K562 (cell line): ENCODE measurements at regions not wholly inside any gene's neighbourhood (a gene's known extent, or its start where the extent isn't known, plus 50 kb on each side); places are given as distances from the start of the nearest gene placed in this dataset.

Source experiments
- C11orf30 ChIP-seq: fragments of 450-650 bp; IDR thresholded peaks from 2 replicates; pipeline ENCODE4 v1.6.1; 2016; ENCODE audit warnings: low read depth, mild to moderate bottlenecking
- FOXA3 ChIP-seq, 2 experiments: fragments of 450-650 bp in 1 of 2; sonication (generic) in 1 of 2; formaldehyde crosslinking; IDR thresholded peaks in 1 of 2; conservative IDR thresholded peaks in 1 of 2; 2 replicates each; pipeline versions ENCODE4 v1.4.0 to v1.8.0; 2020 to 2022; ENCODE audit warnings: mild to moderate bottlenecking in 2 of 2, missing genetic modification reagents in 1 of 2
- POU5F1 ChIP-seq: fragments of 150-350 bp; IDR thresholded peaks from 2 replicates; pipeline ENCODE4 v1.6.1; 2014; ENCODE audit warnings: borderline replicate concordance, low read length, low read depth, mild to moderate bottlenecking; ENCODE audit not compliant: partially characterized antibody
- PTBP1 ChIP-seq: fragments of 200-400 bp; formaldehyde crosslinking; IDR thresholded peaks from 2 replicates; pipeline ENCODE4 v1.6.1; 2017; ENCODE audit warnings: low read depth, low read length
- RCOR1 ChIP-seq, 2 experiments: IDR thresholded peaks; 2 replicates each; pipeline ENCODE4 v1.6.1; 2012; ENCODE audit warnings: low read depth in 2 of 2, low read length in 2 of 2, borderline replicate concordance in 1 of 2, improper control_type of control experiment in 1 of 2
- RNF2 ChIP-seq: sonication (generic); IDR thresholded peaks from 2 replicates; pipeline ENCODE4 v1.6.1; 2016
- TCF7 ChIP-seq: sonication (generic); IDR thresholded peaks from 2 replicates; pipeline ENCODE4 v1.6.1; 2016; ENCODE audit warnings: antibody characterized with exemption, borderline replicate concordance
- ZNF764 ChIP-seq: fragments of 250-450 bp; sonication (Bioruptor Pico); IDR thresholded peaks from 2 replicates; pipeline ENCODE4 v1.4.0; 2020; ENCODE audit warnings: low read depth, mild to moderate bottlenecking, moderate library complexity
- TF ChIP-seq, protein P1 (sequence below): fragments of 450-650 bp; formaldehyde crosslinking; IDR thresholded peaks from 2 replicates; pipeline ENCODE4 v1.4.0; 2022; ENCODE audit warnings: missing genetic modification characterization
- TF ChIP-seq, protein P2 (sequence below): fragments of 450-650 bp; IDR thresholded peaks from 2 replicates; pipeline ENCODE4 v1.6.1; 2016; ENCODE audit warnings: mild to moderate bottlenecking, moderate library complexity
- TF ChIP-seq, protein P3 (sequence below): fragments of 250-450 bp; sonication (Bioruptor Pico); IDR thresholded peaks from 2 replicates; pipeline ENCODE4 v1.4.0; 2020; ENCODE audit warnings: mild to moderate bottlenecking, moderate library complexity, borderline replicate concordance

DNA sequence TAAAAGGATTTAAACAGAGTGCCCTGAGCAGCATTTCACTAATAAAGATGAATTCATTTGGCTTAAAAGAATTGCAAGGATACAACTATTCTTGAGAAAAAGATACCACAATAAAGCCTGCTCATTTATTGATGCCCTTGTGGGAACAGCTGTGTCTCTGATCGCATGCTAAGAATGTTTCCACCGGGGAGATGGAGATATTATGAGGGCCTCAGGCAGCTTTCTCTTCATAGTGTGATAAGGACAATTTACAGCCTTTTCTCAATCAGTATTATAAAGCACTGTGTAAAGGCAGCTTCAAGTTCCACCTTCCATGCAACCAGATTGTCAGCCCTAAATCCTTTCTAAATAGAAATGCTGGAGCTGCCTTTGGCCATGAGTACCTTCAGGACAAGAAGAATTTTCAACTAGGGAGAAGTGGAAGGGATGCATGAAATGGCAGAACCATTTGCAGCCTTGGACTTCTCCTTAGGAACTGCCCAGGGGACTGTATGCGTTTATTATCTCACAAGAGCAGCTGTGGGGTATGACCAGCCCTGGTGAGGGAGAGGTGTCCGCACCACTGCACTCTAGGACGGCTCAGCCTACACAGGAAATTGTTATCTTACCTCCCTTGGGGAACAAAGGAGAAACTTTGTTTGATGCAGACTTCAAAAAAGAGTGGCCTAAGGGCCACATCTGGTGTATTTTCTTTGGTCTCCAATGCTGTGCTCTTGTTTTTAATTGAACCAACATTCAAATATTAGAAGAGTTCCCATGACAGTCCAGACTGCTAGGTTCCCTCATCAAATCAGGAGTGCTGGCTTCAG, 116.9 kb upstream of the PCGF5 start (continued):
- TF ChIP-seq, protein P1, sequence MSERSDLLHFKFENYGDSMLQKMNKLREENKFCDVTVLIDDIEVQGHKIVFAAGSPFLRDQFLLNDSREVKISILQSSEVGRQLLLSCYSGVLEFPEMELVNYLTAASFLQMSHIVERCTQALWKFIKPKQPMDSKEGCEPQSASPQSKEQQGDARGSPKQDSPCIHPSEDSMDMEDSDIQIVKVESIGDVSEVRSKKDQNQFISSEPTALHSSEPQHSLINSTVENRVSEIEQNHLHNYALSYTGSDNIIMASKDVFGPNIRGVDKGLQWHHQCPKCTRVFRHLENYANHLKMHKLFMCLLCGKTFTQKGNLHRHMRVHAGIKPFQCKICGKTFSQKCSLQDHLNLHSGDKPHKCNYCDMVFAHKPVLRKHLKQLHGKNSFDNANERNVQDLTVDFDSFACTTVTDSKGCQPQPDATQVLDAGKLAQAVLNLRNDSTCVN (CRISPR knock-in tag) = no peak
- TF ChIP-seq FOXA3 (CRISPR knock-in tag; conservative IDR thresholded peaks at IDR 0.05 in 1 of 2, IDR thresholded peaks at IDR 0.05 in 1 of 2) (no peak), RCOR1 (IDR thresholded peaks at IDR 0.05; ENCODE audit: borderline replicate concordance in 1 of 2, low read depth in 2 of 2, low read length in 2 of 2) (peak in 1 of 2 experiments; percentile 71; a peak in 2 of 4 replicates), C11orf30 (no peak), TCF7 (no peak), PTBP1 (no peak), POU5F1 (no peak), RNF2 (peak; percentile 64; the same call in 1 of the 2 replicates), ZNF764 (no peak)
- TF ChIP-seq, protein P2, sequence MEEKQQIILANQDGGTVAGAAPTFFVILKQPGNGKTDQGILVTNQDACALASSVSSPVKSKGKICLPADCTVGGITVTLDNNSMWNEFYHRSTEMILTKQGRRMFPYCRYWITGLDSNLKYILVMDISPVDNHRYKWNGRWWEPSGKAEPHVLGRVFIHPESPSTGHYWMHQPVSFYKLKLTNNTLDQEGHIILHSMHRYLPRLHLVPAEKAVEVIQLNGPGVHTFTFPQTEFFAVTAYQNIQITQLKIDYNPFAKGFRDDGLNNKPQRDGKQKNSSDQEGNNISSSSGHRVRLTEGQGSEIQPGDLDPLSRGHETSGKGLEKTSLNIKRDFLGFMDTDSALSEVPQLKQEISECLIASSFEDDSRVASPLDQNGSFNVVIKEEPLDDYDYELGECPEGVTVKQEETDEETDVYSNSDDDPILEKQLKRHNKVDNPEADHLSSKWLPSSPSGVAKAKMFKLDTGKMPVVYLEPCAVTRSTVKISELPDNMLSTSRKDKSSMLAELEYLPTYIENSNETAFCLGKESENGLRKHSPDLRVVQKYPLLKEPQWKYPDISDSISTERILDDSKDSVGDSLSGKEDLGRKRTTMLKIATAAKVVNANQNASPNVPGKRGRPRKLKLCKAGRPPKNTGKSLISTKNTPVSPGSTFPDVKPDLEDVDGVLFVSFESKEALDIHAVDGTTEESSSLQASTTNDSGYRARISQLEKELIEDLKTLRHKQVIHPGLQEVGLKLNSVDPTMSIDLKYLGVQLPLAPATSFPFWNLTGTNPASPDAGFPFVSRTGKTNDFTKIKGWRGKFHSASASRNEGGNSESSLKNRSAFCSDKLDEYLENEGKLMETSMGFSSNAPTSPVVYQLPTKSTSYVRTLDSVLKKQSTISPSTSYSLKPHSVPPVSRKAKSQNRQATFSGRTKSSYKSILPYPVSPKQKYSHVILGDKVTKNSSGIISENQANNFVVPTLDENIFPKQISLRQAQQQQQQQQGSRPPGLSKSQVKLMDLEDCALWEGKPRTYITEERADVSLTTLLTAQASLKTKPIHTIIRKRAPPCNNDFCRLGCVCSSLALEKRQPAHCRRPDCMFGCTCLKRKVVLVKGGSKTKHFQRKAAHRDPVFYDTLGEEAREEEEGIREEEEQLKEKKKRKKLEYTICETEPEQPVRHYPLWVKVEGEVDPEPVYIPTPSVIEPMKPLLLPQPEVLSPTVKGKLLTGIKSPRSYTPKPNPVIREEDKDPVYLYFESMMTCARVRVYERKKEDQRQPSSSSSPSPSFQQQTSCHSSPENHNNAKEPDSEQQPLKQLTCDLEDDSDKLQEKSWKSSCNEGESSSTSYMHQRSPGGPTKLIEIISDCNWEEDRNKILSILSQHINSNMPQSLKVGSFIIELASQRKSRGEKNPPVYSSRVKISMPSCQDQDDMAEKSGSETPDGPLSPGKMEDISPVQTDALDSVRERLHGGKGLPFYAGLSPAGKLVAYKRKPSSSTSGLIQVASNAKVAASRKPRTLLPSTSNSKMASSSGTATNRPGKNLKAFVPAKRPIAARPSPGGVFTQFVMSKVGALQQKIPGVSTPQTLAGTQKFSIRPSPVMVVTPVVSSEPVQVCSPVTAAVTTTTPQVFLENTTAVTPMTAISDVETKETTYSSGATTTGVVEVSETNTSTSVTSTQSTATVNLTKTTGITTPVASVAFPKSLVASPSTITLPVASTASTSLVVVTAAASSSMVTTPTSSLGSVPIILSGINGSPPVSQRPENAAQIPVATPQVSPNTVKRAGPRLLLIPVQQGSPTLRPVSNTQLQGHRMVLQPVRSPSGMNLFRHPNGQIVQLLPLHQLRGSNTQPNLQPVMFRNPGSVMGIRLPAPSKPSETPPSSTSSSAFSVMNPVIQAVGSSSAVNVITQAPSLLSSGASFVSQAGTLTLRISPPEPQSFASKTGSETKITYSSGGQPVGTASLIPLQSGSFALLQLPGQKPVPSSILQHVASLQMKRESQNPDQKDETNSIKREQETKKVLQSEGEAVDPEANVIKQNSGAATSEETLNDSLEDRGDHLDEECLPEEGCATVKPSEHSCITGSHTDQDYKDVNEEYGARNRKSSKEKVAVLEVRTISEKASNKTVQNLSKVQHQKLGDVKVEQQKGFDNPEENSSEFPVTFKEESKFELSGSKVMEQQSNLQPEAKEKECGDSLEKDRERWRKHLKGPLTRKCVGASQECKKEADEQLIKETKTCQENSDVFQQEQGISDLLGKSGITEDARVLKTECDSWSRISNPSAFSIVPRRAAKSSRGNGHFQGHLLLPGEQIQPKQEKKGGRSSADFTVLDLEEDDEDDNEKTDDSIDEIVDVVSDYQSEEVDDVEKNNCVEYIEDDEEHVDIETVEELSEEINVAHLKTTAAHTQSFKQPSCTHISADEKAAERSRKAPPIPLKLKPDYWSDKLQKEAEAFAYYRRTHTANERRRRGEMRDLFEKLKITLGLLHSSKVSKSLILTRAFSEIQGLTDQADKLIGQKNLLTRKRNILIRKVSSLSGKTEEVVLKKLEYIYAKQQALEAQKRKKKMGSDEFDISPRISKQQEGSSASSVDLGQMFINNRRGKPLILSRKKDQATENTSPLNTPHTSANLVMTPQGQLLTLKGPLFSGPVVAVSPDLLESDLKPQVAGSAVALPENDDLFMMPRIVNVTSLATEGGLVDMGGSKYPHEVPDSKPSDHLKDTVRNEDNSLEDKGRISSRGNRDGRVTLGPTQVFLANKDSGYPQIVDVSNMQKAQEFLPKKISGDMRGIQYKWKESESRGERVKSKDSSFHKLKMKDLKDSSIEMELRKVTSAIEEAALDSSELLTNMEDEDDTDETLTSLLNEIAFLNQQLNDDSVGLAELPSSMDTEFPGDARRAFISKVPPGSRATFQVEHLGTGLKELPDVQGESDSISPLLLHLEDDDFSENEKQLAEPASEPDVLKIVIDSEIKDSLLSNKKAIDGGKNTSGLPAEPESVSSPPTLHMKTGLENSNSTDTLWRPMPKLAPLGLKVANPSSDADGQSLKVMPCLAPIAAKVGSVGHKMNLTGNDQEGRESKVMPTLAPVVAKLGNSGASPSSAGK = no peak
- TF ChIP-seq, protein P3, sequence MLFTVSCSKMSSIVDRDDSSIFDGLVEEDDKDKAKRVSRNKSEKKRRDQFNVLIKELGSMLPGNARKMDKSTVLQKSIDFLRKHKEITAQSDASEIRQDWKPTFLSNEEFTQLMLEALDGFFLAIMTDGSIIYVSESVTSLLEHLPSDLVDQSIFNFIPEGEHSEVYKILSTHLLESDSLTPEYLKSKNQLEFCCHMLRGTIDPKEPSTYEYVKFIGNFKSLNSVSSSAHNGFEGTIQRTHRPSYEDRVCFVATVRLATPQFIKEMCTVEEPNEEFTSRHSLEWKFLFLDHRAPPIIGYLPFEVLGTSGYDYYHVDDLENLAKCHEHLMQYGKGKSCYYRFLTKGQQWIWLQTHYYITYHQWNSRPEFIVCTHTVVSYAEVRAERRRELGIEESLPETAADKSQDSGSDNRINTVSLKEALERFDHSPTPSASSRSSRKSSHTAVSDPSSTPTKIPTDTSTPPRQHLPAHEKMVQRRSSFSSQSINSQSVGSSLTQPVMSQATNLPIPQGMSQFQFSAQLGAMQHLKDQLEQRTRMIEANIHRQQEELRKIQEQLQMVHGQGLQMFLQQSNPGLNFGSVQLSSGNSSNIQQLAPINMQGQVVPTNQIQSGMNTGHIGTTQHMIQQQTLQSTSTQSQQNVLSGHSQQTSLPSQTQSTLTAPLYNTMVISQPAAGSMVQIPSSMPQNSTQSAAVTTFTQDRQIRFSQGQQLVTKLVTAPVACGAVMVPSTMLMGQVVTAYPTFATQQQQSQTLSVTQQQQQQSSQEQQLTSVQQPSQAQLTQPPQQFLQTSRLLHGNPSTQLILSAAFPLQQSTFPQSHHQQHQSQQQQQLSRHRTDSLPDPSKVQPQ (CRISPR knock-in tag) = no peak
